A549 (cell line): ENCODE measurements at regions not wholly inside any gene's neighbourhood (a gene's known extent, or its start where the extent isn't known, plus 50 kb on each side); places are given as distances from the start of the nearest gene placed in this dataset.

Experiments
- CHD2 ChIP-seq: fragments of 150-350 bp; IDR thresholded peaks from 2 replicates; pipeline ENCODE4 v1.6.1; 2014; ENCODE audit warnings: low read length; ENCODE audit not compliant: partially characterized antibody
- CHD4 ChIP-seq: fragments of 200-600 bp; sonication (generic); IDR thresholded peaks from 2 replicates; pipeline ENCODE4 v1.6.1; 2016; ENCODE audit warnings: antibody characterized with exemption, mild to moderate bottlenecking, borderline replicate concordance
- EHMT2 ChIP-seq: fragments of 200-600 bp; sonication (generic); IDR thresholded peaks from 2 replicates; pipeline ENCODE4 v1.6.1; 2016; ENCODE audit warnings: antibody characterized with exemption, low read depth, mild to moderate bottlenecking, moderate library complexity
- EP300 ChIP-seq, 2 experiments: fragments of >200 bp; sonication (Bioruptor Twin); formaldehyde crosslinking; IDR thresholded peaks; 2 replicates in 1 of 2; 3 replicates in 1 of 2; pipeline ENCODE4 v1.6.1; 2016 to 2017
- HOXB13 ChIP-seq: fragments of 250-450 bp; sonication (Bioruptor Pico); IDR thresholded peaks from 2 replicates; pipeline ENCODE4 v1.5.0; 2020; ENCODE audit warnings: low read depth, mild to moderate bottlenecking, moderate library complexity
- NR3C1 ChIP-seq: fragments of >200 bp; sonication (Bioruptor Twin); formaldehyde crosslinking; IDR thresholded peaks from 3 replicates; pipeline ENCODE4 v1.6.1; 2017
- PHF8 ChIP-seq: fragments of 200-600 bp; sonication (generic); IDR thresholded peaks from 2 replicates; pipeline ENCODE4 v1.6.1; 2016; ENCODE audit warnings: low read depth, mild to moderate bottlenecking, antibody characterized with exemption, moderate library complexity, borderline replicate concordance
- TF ChIP-seq, protein P1 (sequence below): fragments of 450-650 bp; IDR thresholded peaks from 2 replicates; pipeline ENCODE4 v1.6.1; 2014; ENCODE audit warnings: antibody characterized with exemption
- TF ChIP-seq, protein P2 (sequence below): fragments of 150-350 bp; IDR thresholded peaks from 2 replicates; pipeline ENCODE4 v1.6.1; 2014; ENCODE audit warnings: low read depth, mild to moderate bottlenecking, low read length
- TF ChIP-seq, protein P3 (sequence below): fragments of >200 bp; sonication (Bioruptor Twin); formaldehyde crosslinking; IDR thresholded peaks from 3 replicates; pipeline ENCODE4 v1.5.1; 2016
- TF ChIP-seq, protein P4 (sequence below): fragments of >200 bp; sonication (Bioruptor Twin); formaldehyde crosslinking; IDR thresholded peaks from 2 replicates; pipeline ENCODE4 v1.6.1; 2016
- TF ChIP-seq, protein P5 (sequence below): IDR thresholded peaks from 2 replicates; pipeline ENCODE4 v1.6.1; 2012

DNA sequence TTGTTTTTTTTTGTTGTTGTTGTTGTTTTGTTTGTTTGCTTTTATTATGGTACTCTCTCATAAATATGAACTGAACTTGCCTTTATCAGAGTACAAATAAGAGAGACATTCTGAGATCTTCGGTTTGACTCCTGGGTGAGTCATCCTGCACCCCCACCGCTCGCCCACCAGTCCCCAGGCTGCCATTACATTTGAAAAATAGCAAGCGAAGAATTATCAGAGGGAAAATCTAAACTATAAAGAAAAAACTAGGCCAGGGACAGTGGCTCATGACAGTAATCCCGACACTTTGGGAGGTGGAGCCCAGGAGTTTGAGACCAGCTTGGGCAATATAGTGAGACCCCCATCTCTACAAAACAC is 122.1 kb upstream of the MAP3K1 start:
- TF ChIP-seq, protein P1, sequence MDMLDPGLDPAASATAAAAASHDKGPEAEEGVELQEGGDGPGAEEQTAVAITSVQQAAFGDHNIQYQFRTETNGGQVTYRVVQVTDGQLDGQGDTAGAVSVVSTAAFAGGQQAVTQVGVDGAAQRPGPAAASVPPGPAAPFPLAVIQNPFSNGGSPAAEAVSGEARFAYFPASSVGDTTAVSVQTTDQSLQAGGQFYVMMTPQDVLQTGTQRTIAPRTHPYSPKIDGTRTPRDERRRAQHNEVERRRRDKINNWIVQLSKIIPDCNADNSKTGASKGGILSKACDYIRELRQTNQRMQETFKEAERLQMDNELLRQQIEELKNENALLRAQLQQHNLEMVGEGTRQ, result no peak
- TF ChIP-seq, protein P2, sequence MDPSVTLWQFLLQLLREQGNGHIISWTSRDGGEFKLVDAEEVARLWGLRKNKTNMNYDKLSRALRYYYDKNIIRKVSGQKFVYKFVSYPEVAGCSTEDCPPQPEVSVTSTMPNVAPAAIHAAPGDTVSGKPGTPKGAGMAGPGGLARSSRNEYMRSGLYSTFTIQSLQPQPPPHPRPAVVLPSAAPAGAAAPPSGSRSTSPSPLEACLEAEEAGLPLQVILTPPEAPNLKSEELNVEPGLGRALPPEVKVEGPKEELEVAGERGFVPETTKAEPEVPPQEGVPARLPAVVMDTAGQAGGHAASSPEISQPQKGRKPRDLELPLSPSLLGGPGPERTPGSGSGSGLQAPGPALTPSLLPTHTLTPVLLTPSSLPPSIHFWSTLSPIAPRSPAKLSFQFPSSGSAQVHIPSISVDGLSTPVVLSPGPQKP, result no peak
- TF ChIP-seq, protein P3, sequence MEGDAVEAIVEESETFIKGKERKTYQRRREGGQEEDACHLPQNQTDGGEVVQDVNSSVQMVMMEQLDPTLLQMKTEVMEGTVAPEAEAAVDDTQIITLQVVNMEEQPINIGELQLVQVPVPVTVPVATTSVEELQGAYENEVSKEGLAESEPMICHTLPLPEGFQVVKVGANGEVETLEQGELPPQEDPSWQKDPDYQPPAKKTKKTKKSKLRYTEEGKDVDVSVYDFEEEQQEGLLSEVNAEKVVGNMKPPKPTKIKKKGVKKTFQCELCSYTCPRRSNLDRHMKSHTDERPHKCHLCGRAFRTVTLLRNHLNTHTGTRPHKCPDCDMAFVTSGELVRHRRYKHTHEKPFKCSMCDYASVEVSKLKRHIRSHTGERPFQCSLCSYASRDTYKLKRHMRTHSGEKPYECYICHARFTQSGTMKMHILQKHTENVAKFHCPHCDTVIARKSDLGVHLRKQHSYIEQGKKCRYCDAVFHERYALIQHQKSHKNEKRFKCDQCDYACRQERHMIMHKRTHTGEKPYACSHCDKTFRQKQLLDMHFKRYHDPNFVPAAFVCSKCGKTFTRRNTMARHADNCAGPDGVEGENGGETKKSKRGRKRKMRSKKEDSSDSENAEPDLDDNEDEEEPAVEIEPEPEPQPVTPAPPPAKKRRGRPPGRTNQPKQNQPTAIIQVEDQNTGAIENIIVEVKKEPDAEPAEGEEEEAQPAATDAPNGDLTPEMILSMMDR, result no peak
- TF ChIP-seq CHD2, result no peak
- no peak for TF ChIP-seq CHD4
- TF ChIP-seq NR3C1, result no peak
- no peak for TF ChIP-seq HOXB13 (CRISPR knock-in tag)
- TF ChIP-seq, protein P4, sequence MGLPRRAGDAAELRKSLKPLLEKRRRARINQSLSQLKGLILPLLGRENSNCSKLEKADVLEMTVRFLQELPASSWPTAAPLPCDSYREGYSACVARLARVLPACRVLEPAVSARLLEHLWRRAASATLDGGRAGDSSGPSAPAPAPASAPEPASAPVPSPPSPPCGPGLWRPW, result no peak
- TF ChIP-seq EP300 (IDR thresholded peaks at IDR 0.05), result no peak
- no peak for TF ChIP-seq EHMT2
- no peak for TF ChIP-seq PHF8
- TF ChIP-seq, protein P5, sequence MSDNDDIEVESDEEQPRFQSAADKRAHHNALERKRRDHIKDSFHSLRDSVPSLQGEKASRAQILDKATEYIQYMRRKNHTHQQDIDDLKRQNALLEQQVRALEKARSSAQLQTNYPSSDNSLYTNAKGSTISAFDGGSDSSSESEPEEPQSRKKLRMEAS, result no peak
